ENCODE measurements at regions not wholly inside any gene's neighbourhood (a gene's known extent, or its start where the extent isn't known, plus 50 kb on each side); places are given as distances from the start of the nearest gene placed in this dataset.

- H3K27ac ChIP-seq (ENCODE audit: low read depth, low read length) = no peak overlapping the region
- WGBS, 3 donors = 75 to 86% (median 75%) methylated on average over 2 of the region's 2 CpGs
Observed at GRCh38 chr5:56585461-56585860, 229.9 kb upstream of the MAP3K1 start.

- 81 to 92% (median 86%) methylated on average over 1 of the region's 1 CpG for WGBS, 3 donors
- no peak overlapping the region for H3K27ac ChIP-seq (ENCODE audit: low read depth, low read length)
Observed at GRCh38 chr5:56581426-56581825, 233.9 kb upstream of the MAP3K1 start.

- WGBS, 3 donors = 94 to 98% (median 97%) methylated on average over 2 of the region's 2 CpGs
- no peak overlapping the region for H3K27ac ChIP-seq (ENCODE audit: low read depth, low read length)
Observed at GRCh38 chr5:56580864-56581263, 234.5 kb upstream of the MAP3K1 start.

DNA sequence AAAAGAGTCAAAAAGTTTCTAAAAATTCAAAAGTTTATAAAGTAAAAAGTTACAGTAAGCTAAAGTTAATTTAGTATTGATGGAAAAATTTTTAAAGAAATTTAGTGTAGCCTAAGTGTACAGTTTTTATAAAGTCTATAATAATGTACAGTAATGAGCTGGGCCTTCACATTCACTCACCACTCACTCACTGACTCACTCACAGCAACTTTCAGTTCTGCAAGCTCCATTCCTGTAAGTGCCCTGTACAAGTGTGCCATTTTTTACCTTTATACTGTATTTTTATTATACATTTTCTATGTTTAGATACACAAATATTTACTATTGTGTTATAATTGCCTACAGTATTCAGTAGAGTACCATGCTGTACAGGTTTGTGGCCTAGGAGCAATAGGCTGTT lies 239.5 kb upstream of the MAP3K1 start:
- H3K27ac ChIP-seq (ENCODE audit: low read depth, low read length) = no peak overlapping the region

GRCh38 chr5:56574778-56575177 lies 240.6 kb upstream of the MAP3K1 start:
- H3K27ac ChIP-seq (ENCODE audit: low read depth, low read length) = no peak overlapping the region
- WGBS, 3 donors = 95 to 100% (median 97%) methylated on average over 1 of the region's 1 CpG

DNA sequence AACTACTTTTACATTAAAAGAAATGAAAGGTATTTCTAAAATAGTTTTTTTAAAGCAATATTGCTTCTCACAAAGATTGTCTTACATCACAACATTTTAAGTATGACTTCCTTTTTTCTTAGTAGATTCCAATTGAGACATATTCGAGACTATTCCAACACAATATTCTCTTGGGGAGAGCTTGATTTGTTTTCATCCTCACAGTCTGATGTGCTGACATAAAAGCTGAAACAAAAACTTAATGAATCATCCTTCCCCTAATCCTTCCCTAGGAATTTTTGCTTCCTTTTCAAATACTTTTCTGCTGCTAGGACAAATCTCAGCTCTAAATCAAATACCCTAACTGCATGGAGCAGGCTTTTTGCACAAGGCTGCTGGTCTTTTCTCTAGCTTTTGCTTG lies 245.8 kb upstream of the MAP3K1 start:
- no peak overlapping the region for H3K27ac ChIP-seq (ENCODE audit: low read depth, low read length)
- 6 to 68% (median 19%) methylated on average over 1 of the region's 1 CpG for WGBS, 3 donors

DNA sequence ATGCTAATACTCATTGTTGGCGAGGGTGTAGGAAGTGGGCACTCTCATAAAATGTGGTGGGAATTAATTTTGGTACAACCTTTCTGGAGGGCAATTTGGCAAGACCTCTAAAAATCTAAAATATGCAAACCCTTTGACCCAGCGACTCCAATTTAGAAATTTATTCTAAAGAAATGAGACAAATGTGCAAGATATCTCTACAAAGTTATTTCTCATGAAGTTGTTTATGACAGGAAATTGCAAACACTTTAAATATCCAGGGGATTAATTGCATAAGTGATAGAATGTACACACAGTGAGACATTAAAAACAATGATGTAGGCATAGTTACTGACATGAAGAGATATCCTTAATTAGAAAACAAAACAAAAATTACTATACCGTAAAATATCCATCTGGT lies 246.3 kb upstream of the MAP3K1 start:
- 53 to 73% (median 64%) methylated on average over 3 of the region's 3 CpGs for WGBS, 3 donors
- H3K27ac ChIP-seq (ENCODE audit: low read depth, low read length) = no peak overlapping the region

GRCh38 chr5:56567278-56567677 lies 248.1 kb upstream of the MAP3K1 start:
- no peak overlapping the region for H3K27ac ChIP-seq (ENCODE audit: low read depth, low read length)
- WGBS, 3 donors = 75 to 92% (median 76%) methylated on average over 4 of the region's 4 CpGs

- no peak overlapping the region for H3K27ac ChIP-seq (ENCODE audit: low read depth, low read length)
- WGBS, 3 donors = 86 to 90% (median 87%) methylated on average over 12 of the region's 12 CpGs
Observed at GRCh38 chr5:56566374-56567249, 248.7 kb upstream of the MAP3K1 start.

GRCh38 chr5:56565644-56566043 lies 249.7 kb upstream of the MAP3K1 start:
- 39 to 69% (median 40%) methylated on average over 3 of the region's 3 CpGs for WGBS, 3 donors
- no peak overlapping the region for H3K27ac ChIP-seq (ENCODE audit: low read depth, low read length)

GRCh38 chr5:56565283-56565615 lies 250.1 kb upstream of the MAP3K1 start:
- 56 to 91% (median 69%) methylated on average over 3 of the region's 3 CpGs for whole genome bisulfite sequencing, 3 donors
- no peak overlapping the region for H3K27ac ChIP-seq (ENCODE audit: low read depth, low read length)

DNA sequence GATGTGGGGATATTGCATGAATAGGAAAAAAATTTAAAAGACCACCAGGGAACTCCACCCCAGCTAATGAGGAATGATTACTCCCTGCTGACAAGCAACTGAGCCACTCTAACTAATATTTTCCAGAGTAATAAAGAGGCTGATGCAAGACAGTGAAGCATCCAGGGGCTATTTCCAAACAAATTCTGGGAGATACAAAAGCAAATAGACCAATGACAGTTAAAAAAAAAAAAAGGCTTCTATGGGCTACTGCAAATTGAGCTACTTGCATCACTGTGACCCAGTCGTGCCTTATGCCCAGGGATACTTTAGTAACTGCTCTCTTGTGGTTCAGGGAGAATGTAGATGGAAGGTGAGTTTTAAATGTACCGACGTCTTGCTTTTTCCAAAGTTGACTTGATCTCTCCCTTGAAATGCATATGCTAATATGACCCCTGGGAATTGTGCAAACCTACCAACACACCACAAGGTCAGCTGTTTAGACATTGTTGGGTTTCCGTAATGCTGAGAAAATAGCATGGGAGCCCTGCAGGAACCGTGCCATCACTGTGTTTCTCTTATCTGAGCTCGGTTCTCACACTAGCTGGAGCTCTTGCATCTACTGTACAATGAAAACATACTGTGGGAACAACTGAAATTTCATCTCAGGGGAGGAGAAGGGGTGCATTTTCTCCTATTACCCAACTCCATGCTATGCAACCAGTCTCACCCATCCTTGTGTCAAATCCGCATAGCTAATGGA lies 250.6 kb upstream of the MAP3K1 start:
- H3K27ac ChIP-seq (ENCODE audit: low read depth, low read length) = no peak overlapping the region
- WGBS, 3 donors = 49 to 70% (median 49%) methylated on average over 7 of the region's 7 CpGs

DNA sequence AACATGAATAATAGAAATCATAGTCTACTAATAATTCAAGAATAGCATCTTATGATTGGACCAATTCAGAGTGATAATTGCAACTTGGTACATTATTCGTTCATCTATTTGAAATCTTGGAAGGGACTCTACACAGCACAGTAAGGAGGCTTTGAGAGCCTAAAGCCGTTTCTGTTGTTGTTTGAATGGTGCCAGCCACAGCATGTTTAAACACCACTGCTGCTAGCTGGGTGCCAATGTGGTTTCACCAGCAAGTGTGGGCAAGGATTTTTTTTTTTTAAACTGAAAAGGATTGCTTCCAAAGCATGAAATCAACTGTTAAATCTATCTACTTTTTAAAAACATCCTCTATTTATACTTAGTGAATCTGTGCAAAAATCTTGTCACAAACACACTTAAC lies 253.9 kb upstream of the MAP3K1 start:
- H3K27ac ChIP-seq (ENCODE audit: low read depth, low read length) = no peak overlapping the region
- 77 to 88% (median 82%) methylated on average over 2 of the region's 2 CpGs for WGBS, 3 donors

DNA sequence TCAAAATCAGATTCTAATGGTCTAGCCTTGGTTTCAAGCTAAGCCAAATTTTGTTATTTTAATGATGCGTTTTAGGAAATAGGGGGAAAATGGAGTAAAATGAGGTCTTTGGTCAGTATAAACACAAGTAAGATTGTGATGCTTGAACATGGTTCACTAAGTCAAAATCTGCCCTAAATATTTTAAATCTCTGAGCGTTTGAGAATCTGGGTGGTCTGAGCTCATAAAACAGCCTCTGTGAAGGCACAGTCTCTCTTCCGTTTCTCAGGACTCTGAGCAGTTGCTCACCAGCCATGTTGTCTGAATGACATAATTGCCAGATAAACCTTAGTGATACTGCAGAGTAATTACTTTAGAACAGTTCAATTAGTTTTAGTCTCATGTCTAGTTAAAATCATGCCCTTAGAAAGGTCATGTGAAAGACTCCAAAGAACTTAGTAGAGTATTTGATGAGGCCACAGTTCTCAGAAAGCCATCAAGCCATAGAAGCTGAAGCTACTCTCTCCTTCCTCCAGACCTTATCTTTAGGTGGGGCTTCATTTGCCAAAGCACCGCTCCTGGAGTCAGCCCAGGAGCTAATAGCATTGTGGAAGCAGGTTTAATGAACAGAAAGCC lies 257.1 kb upstream of the MAP3K1 start:
- WGBS, 3 donors = 78 to 86% (median 82%) methylated on average over 4 of the region's 4 CpGs

DNA sequence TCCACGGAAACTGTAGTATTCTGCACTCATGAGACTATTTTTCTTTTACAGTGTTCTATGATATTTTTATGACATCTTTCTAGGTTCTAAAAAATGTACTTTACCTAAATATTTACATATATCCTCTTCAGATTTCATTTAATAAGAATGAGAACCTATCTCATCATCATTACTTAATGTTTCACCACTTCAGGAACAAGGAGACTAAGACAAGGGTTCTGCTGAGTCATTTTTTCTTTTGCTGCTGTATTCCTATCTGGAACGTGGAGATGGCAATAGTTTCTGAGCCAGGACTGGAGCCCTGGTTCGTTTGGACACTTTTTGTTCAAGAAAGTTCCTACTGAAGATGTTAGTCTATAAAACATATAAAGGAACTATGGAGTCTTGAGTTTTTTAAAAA lies 258.2 kb upstream of the MAP3K1 start:
- WGBS, 3 donors = 50 to 61% (median 52%) methylated on average over 3 of the region's 3 CpGs

More for the DNA sequence above, 257.1 kb upstream of the MAP3K1 start:
- H3K27ac ChIP-seq (ENCODE audit: low read depth, low read length) = no peak overlapping the region

GRCh38 chr5:56552612-56553268 lies 262.6 kb upstream of the MAP3K1 start:
- H3K27ac ChIP-seq (ENCODE audit: low read depth, low read length) = no peak overlapping the region

More for the DNA sequence above, 258.2 kb upstream of the MAP3K1 start:
- no peak overlapping the region for H3K27ac ChIP-seq (ENCODE audit: low read depth, low read length)

GRCh38 chr5:56550227-56550626 lies 265.1 kb upstream of the MAP3K1 start:
- 48 to 71% (median 58%) methylated on average over 2 of the region's 2 CpGs for WGBS, 3 donors
- H3K27ac ChIP-seq (ENCODE audit: low read depth, low read length) = no peak overlapping the region

GRCh38 chr5:56549096-56549886 lies 266.1 kb upstream of the MAP3K1 start:
- WGBS, 3 donors = 66 to 91% (median 67%) methylated on average over 3 of the region's 3 CpGs
- no peak overlapping the region for H3K27ac ChIP-seq (ENCODE audit: low read depth, low read length)
